HL-60 (cell line): ENCODE measurements at regions not wholly inside any gene's neighbourhood (a gene's known extent, or its start where the extent isn't known, plus 50 kb on each side); places are given as distances from the start of the nearest gene placed in this dataset.

ENCODE experiments used
- DNase-seq, 2 experiments: peaks; one replicate each; pipeline ENCODE4 v3.0.0-alpha.2; 2010 to 2020; ENCODE audit warnings: low read depth in 1 of 2, low spot score in 1 of 2
- H3K27ac ChIP-seq: fragments of 250-450 bp; sonication (Bioruptor Pico); replicated peaks from 2 replicates; pipeline ENCODE4 v1.5.1; 2020; ENCODE audit warnings: mild to moderate bottlenecking, moderate library complexity
- H3K27me3 ChIP-seq: fragments of 250-450 bp; sonication (Bioruptor Pico); 2 replicates; pipeline ENCODE4 v1.5.1; 2021; ENCODE audit warnings: mild to moderate bottlenecking, moderate library complexity; ENCODE audit not compliant: insufficient read depth, poor library complexity, severe bottlenecking
- H3K4me3 ChIP-seq: replicated peaks from 2 replicates; pipeline ENCODE4 v1.5.1; 2011; ENCODE audit warnings: mild to moderate bottlenecking, control low read depth, low read length; ENCODE audit not compliant: insufficient read depth
- CTCF ChIP-seq: IDR thresholded peaks from one replicate; pipeline ENCODE4 v1.5.1; 2011; ENCODE audit warnings: low read length, control low read depth, inconsistent platforms; ENCODE audit not compliant: insufficient read depth
- GABPA ChIP-seq: IDR thresholded peaks from 2 replicates; pipeline ENCODE4 v1.6.1; 2012; ENCODE audit warnings: low read depth
- POLR2AphosphoS5 ChIP-seq: IDR thresholded peaks from 2 replicates; pipeline ENCODE4 v1.6.1; 2012; ENCODE audit warnings: low read depth
- REST ChIP-seq: IDR thresholded peaks from 2 replicates; pipeline ENCODE4 v1.6.1; 2012; ENCODE audit warnings: low read depth; ENCODE audit not compliant: insufficient replicate concordance
- SPI1 ChIP-seq: IDR thresholded peaks from 2 replicates; pipeline ENCODE4 v1.6.1; 2012; ENCODE audit warnings: low read depth, mild to moderate bottlenecking, borderline replicate concordance

- H3K4me3 ChIP-seq = no peak overlapping the region
- no peak for DNase-seq
- H3K27me3 ChIP-seq = no peaks in the 10 kb centered on the region
- H3K27ac ChIP-seq = peak overlapping the region; percentile 79; the same call in 1 of the 2 replicates
- TF ChIP-seq SPI1 (no peak), REST (no peak), CTCF (no peak), GABPA (no peak), POLR2AphosphoS5 (no peak)
Measured at GRCh38 chr20:53676987-53677386, 83.3 kb upstream of the ZNF217 start.

GRCh38 chr20:53676519-53676822 lies 82.8 kb upstream of the ZNF217 start:
- Histone ChIP-seq H3K27me3 (no peaks in the 10 kb centered on the region), H3K4me3 (no peak overlapping the region), H3K27ac (no peak overlapping the region)
- TF ChIP-seq REST = no peak
- TF ChIP-seq POLR2AphosphoS5 = no peak
- TF ChIP-seq CTCF = no peak
- no peak for TF ChIP-seq SPI1
- no peak for TF ChIP-seq GABPA
- DNase-seq = no peak

GRCh38 chr20:53672484-53673129 lies 79.0 kb upstream of the ZNF217 start:
- TF ChIP-seq SPI1 (no peak), GABPA (no peak), CTCF (no peak), REST (no peak), POLR2AphosphoS5 (no peak)
- H3K27me3 ChIP-seq = no peaks in the 10 kb centered on the region
- no peak overlapping the region for H3K4me3 ChIP-seq
- no peak for DNase-seq
- H3K27ac ChIP-seq = no peak overlapping the region
